ENCODE measurements at regions not wholly inside any gene's neighbourhood (a gene's known extent, or its start where the extent isn't known, plus 50 kb on each side); places are given as distances from the start of the nearest gene placed in this dataset.

DNA sequence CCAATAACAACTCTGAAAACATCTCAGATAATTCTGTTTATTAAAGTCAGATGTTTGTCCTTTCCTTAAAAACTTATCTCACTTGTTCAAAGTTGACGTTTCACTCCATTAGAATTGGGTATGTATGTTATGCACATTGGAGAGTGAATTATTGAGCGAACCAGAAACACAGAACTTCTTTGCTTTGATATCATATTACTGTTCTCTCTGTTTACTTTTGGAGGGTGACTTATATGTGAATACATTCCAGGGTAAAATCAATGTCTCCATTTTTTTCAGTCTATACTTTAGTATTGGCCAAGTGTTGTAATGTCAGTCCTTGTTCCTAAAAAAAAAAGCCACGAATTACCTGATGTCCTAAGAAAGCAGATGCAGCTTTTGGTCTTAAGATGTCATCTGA, 307.4 kb downstream of the CSNK1G3 start:
- no peak for DNase-seq (ENCODE audit: low spot score)
- in situ Hi-C loops (cut with MboI; ENCODE audit: low pct_unique_long_range_greater_than_20kb, low sequenced_read_pairs, unreplicated experiment), result no loop called here
- TF ChIP-seq, protein P1, sequence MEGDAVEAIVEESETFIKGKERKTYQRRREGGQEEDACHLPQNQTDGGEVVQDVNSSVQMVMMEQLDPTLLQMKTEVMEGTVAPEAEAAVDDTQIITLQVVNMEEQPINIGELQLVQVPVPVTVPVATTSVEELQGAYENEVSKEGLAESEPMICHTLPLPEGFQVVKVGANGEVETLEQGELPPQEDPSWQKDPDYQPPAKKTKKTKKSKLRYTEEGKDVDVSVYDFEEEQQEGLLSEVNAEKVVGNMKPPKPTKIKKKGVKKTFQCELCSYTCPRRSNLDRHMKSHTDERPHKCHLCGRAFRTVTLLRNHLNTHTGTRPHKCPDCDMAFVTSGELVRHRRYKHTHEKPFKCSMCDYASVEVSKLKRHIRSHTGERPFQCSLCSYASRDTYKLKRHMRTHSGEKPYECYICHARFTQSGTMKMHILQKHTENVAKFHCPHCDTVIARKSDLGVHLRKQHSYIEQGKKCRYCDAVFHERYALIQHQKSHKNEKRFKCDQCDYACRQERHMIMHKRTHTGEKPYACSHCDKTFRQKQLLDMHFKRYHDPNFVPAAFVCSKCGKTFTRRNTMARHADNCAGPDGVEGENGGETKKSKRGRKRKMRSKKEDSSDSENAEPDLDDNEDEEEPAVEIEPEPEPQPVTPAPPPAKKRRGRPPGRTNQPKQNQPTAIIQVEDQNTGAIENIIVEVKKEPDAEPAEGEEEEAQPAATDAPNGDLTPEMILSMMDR (IDR thresholded peaks at IDR 0.05; ENCODE audit: extremely low read depth, insufficient read depth, missing control alignments), result no peak

DNA sequence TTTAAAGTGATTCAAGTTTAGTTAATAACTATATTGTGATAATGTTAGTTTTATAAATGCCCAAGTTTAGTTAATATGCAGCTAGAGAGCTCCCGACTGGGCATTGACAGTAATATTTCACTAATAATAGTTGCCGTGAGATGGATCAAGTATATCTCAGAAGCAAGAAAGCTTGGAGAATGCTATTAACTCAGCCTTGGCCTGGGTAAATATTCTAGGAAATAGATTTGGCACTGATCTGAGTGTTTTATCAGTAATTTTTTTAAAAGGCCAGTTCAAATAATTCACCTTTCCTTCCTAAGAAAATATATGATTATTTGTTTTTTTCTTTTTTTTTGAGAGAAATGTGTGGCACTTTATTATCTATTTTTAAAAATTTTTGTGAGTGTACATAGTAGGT, 305.3 kb downstream of the CSNK1G3 start:
- in situ Hi-C loops (cut with MboI; ENCODE audit: low pct_unique_long_range_greater_than_20kb, low sequenced_read_pairs, unreplicated experiment), result no loop called here
- TF ChIP-seq, protein P1 (IDR thresholded peaks at IDR 0.05; ENCODE audit: extremely low read depth, insufficient read depth, missing control alignments), result no peak
- DNase-seq (ENCODE audit: low spot score), result no peak

DNA sequence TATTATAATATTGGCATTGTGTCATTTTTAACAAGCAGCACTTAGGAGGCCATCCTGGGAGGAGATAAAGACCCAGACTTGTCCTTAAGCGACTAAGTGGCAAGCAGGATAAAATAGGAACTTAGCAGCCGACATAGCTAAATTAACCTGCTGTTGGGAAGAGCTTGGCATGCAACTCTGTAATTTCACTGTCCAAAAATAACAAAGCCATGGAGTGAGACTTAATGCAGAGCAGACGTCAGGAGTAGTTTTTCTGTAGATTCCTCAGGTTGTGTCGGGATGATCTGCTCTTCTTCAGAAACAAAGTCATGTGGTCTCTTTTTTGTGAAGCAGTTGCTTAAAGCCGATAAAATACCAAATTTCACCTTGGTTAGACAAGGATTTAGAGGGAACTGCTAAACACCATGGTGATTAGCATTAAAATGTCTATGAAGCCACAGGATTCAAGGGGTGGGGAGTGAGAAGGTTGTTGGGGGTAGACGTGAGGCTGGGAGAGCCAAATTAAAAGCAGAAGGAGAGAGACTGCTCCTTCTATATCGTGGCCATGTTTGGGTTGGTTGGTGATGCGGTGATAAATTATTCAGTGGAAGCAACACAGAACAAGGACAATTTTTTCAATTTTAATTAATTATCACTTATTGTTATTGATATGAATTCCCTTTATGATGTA, 303.0 kb downstream of the CSNK1G3 start:
- in situ Hi-C loops (cut with MboI; ENCODE audit: low pct_unique_long_range_greater_than_20kb, low sequenced_read_pairs, unreplicated experiment), result no loop called here
- TF ChIP-seq, protein P1 (IDR thresholded peaks at IDR 0.05; ENCODE audit: extremely low read depth, insufficient read depth, missing control alignments), result no peak
- DNase-seq (ENCODE audit: low spot score), result no peak

DNA sequence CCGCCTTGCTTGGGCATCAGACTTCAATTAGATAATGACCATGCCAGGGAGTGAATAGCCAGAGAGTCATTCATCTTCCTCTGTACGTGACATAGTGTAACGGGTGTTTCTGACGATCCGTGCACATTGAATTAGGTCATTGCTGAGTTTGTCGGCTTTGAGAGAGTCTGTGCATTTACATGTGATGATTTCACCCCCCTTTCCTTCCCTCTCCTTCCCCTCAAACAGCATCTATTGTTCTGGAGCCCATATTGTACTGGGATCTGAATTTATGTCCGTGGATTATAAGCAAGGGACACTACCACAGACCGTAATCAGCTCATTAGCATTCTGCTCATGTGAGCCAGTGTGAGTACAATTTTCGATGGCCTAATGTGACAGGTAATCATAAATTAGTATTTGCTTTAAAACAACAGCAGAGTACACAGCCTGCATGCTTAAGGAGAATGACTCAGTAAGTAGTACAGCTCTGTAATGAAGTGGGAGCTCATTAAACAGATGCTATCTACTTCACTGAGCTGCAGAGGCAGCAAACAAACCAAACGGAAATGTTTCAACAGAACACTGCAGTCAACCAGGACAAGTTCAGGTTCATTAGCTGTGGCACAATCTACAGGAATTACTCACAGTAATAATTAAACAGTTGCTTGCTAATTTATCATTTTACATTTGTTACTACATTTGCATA, 302.1 kb downstream of the CSNK1G3 start:
- in situ Hi-C loops (cut with MboI; ENCODE audit: low pct_unique_long_range_greater_than_20kb, low sequenced_read_pairs, unreplicated experiment), result no loop called here
- TF ChIP-seq, protein P1 (IDR thresholded peaks at IDR 0.05; ENCODE audit: extremely low read depth, insufficient read depth, missing control alignments), result no peak
- no peak for DNase-seq (ENCODE audit: low spot score)

DNA sequence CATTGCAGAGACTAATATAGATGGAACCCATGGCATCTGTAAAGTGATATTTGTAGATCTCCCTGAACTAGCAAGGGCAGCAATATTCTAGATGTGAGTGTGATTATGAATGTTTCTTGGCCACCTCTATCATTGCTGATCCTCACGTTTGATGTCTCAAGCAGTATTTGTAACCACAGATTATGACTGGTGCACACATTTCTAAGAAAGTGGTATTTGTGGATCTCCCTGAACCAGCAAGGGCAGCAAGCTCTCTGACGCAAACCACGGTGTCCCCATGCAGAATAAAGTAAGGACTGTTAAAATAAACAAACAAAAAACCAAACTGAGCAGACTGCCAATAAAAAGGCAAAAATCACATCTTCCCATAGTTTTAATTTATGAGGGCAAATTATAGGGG, 301.3 kb downstream of the CSNK1G3 start:
- no peak for DNase-seq (ENCODE audit: low spot score)
- in situ Hi-C loops (cut with MboI; ENCODE audit: low pct_unique_long_range_greater_than_20kb, low sequenced_read_pairs, unreplicated experiment), result no loop called here
- TF ChIP-seq, protein P1 (IDR thresholded peaks at IDR 0.05; ENCODE audit: extremely low read depth, insufficient read depth, missing control alignments), result no peak

DNA sequence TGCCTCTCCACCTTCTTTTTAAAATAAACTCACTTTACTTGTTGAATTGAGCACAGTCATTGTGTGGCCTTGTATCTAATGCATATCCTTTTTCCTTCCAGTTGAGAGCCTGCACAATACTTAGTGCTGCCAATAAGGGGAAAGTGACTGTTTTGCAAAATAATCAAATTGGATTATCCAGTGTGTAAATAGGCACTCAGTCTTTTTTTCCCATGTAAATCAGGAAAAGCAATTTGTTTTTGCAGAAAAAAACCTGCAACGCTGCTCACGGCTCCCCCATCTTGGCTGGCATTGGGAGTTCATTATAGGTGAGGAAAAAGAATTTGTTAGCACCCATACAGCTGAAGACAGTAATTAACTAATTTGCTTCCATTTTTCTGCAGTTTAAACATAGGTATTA, 299.9 kb downstream of the CSNK1G3 start:
- TF ChIP-seq, protein P1 (IDR thresholded peaks at IDR 0.05; ENCODE audit: extremely low read depth, insufficient read depth, missing control alignments), result no peak
- DNase-seq (ENCODE audit: low spot score), result no peak
- in situ Hi-C loops (cut with MboI; ENCODE audit: low pct_unique_long_range_greater_than_20kb, low sequenced_read_pairs, unreplicated experiment), result no loop called here
